GM21717 (cell line): ENCODE measurements at regions not wholly inside any gene's neighbourhood (a gene's known extent, or its start where the extent isn't known, plus 50 kb on each side); places are given as distances from the start of the nearest gene placed in this dataset.
"Not testable (repeated sequence)": the region's sequence is repeated elsewhere in the genome, so short reads cannot be mapped to it uniquely, and the experiment has no call there.

Experiments used
- ATAC-seq: cut with Tn5 transposase; IDR thresholded peaks from one replicate; pipeline ENCODE4 v1.9.1; 2021; ENCODE audit warnings: mild to moderate bottlenecking, moderate library complexity; ENCODE audit not compliant: unreplicated experiment

DNA sequence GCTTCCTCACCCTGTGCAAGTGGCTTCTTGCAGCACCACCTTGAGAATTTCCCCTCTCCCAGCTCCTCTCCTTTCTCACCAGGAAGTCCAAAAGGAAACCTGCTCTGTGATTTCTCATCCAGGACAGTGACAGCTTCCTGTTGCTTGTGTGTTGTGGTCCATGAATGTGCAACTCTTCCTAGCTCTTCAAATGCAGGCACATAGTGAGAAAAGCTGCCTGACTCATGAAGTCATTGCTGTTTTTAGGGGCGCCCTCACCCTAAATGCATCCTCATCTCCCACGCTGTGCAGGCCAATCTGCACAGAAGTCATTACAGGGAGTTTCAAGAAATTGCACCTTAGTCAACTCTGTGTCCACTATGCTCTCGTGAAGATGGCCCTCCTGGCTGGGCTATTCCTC lies 112.9 kb upstream of the IGLL5 start:
- not testable (repeated sequence) for ATAC-seq

DNA sequence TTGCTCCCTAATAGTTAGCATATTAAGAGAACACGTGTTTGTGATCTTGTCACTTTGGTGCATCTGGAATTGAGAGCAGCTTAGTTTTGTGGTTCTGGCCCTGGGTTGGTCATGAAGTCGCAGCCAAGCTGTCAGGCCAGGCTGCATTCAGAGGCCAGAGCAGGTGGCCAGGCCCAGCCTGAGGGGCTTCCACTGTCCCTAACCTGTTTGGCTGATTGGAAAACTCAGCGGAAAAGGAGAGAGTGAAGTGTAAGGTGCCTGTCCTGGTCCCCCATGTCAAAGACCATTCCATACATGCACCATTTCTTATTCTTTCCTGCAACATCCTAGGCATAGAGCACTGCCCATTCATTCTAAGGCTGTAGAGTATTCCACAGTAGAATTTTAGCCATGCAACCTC lies 111.5 kb upstream of the IGLL5 start:
- no peak for ATAC-seq

DNA sequence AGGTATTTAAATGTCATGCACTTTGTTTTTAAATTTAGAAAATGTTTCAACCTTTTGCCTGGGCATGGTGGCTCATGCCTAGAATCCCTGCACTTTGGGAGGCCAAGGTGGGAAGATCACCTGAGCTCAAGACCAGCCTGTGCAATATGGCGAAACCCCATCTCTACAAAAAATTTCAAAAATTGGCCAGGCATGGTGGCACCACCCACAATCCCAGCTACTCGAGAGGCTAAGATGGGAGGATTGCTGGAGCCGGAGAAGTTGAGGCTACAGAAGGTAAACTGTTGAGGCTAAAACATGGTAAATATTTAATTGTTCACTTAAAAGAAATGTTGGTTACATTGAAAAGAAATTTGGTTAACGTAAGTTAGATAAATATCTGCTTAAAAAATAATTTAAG lies 108.4 kb upstream of the IGLL5 start:
- ATAC-seq: no peak

DNA sequence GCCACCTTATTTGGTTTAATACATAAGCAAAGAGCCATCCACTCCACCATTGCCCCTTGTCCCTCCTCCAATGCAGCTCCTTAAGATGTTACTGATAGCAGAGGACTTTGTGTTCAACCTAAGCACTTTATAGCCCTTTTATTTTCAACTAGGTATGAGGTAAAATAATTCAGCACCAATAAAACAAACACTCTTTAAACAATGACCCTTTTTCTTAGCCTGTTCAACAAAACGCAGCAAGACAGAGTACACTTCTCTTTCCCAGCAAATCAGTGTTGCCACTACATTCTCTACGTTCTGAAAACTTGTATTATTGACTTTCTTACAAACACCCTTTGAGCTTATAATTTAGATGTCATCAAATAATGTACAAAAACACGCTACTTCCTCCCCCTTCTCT lies 104.0 kb upstream of the IGLL5 start:
- ATAC-seq: no peak

DNA sequence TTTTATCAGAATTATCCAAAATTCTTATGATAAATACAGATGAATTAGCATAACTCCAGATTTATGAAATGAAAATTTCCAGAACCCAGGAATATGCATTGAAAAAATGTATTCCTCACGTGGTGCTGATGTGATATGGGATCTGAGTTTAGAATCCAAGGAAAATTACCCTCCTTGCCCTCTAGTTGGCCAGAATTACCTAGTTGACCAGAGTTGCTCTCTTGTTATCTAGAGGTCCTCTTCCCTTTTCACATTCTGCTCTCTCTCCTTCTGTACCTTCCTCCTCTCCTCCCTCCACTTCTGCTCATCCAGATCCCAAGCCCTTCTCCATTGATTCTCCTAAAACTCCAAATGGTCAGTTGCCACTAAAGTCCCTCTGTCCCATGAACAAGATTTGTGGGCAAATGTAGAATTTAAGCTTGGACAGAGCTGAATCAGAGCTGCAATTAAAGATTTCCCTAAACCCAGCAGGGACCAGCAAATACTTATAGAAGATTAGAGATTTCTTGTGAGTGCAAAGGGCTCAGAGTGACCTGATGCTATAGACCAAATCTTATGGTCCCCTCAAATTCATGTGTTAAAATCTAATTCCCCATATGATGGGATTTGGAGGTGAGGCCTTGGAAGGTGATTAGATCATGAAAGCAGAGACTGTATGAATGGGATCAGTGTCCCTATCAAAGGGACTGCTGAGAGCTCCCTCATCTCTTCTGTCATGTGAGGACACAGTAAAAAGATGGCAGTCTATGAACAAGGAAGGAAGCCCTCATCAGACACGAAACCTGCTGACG lies 103.2 kb upstream of the IGLL5 start:
- no peak for ATAC-seq

DNA sequence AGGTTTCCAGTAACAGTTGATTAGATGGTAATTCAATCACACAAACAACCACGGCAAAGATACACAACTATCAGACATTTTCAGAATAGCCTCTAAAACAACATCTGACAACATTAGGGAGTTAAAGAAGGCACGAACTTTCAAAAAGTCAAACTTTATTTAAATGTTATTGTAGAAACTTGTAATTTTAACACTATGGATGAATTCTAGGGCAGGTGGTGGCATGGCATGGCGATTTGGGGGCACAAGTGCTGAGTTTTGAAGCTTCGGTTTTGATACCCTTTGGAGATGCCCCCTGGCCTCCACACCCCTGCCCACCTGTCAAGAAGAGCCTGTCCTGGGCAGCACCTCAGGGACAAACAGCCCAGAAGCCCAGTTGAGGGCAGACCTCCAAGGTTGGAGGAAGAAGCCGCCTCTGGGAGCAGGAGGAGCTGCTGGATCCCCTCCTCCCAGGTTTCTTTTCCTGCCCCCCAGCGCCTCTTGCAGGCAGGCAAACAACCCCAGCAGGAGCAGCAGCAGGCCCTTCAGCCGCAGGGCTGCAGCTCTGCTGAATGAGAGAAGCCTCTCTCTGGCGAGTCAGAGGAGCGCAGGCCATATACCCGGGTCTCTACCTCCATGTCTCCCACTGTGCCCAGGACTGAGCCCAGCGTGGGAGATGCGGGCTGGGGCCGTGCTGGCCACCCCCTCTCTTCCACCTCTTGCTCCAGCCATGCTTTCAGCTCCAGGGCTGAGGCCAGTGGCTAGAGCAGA lies 102.1 kb upstream of the IGLL5 start:
- no peak for ATAC-seq

DNA sequence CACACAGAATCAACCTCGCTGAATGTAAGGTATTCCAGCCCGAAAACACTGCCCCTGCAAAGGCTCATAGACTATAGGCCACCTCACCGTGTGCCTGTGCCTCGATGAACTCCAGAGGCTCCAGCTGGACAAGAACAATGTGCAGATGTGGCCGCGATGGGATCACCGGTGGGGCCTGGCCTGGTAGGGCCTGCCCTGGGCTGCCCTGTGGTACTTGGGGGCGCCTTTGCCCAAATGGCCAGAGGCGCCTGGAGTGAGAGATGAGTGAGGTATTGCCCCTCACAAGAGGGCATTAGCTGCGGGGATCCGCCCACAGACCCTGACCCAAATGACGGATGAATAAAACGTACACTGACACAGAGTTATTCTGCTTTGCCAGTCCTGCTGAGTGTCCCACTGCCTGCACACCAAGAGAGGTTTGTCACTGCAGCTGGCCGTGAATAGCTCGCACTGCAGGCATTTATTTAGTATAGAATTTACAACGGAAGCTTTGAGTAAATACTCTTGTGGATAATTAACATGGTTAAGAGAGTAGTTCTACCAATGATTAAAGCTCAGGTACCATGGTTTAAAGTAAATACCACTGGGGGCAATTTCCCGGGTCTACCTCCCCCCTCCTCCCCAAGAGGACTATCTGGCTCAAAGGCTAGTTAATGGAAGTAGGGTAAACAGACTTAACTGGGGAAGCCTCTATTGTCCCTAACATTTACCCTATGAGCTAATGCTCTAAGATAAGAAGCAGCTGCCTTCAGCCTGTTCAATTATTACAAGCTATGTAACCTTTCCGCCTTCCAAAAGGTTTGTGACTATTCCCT lies 101.1 kb upstream of the IGLL5 start:
- no peak for ATAC-seq

DNA sequence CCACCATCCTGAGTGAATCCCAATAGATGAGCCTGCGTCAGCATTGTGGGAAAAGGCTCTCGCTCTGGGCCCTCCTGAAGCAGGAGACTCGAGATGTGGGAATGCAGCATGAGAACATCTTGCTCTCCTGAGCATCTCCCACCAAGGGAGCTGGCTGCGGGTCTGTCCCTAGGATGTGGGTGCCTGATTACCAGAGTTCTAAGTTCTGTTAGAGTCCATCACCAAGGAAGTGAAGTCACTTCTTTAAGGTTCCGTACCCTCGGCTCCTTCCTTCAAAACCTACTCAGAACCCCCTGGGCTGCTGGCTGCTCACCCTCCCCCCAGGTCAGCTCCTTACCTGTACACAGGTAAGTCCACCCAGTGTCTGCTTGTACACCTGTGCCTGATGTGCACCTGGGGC lies 100.5 kb upstream of the IGLL5 start:
- no peak for ATAC-seq

DNA sequence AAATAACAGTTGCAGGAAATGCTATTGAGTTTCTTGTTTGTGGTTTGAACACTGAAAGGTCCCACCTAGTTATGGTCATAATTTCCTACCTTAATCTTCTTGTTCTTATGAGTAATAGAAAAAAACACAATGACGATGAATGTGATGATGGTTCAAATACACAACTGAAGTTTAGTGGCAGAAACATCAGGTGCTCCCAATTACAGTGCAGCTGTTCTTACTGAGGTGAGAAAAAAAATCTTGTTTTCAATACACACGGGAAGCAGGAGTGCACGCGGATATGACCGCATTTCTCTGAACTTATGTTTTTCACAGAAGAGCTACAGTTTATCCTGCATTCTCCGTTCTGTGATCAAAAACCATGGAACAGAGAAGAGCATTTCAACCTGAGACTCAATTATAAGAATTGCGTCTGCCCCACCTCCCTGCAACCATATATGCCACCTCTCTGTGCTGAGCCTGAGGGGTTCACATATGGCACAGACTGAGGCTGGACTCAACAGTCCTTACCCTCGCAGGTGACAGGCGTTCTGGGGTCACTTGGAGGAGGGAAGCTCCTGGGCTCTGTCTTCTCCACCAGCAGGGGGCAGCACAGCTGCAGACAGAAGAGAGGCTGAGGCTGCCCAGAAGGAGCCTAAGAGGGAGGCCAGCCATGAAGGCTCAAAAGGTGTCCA lies 99.7 kb upstream of the IGLL5 start:
- no peak for ATAC-seq

DNA sequence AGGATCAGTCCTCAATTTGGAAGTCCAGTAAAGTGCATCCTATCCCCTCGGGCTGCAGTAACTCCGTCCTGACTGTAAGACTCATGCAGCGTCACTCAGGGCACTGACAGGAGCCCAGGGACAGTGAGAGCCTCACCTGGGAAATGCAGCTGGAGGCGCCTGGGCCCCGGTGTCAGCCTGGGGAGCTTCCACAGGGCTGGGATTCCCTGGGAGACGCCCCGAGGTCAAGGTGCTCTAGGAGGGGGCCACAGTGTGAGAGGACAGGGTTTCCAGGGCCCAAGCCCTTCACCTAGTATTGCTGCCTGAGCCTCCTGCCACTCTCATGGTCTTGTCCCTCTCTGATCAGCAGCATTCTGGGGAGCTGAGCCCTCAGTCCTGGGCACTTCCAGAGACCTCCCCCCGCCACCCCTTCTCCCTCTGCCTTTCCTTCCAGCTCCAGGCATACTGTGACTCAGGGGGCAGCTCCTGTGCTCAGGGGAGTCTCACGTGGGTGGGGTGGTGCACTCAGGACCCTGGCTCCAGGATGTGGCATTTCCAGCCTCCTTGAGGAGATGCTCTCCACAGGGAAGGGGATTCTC lies 99.1 kb upstream of the IGLL5 start:
- ATAC-seq: no peak

DNA sequence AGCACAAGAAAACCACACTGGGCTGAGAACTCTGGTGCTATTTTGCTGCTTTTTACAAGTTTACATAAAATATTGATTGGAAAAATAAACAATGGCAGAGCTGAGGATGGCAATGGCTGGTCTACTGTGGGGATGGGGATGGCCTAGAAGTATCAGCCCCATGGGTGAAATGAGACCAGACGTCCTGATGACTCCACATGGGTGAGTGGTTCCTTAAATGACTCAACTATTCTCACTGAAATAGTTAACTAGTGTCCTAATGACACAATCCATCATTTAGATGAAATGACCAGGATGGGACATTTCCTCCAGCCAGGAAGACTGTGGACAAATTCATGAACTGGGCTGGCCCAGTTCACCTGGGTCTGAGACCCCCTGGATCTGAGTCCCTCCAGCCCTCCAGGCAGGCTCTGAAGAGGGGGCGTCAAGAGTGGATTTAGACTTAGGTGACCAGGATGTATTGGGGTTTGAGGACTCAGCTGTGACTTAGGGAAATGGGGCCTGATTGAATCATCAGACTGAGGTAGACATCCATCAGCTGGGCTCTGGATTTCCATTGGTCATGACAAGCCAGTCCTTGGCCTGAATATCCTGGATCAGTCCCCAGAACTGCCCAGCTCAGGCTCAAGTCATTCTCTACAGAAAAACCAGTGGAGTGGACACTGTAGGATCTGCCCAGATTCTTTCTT lies 98.2 kb upstream of the IGLL5 start:
- no peak for ATAC-seq

DNA sequence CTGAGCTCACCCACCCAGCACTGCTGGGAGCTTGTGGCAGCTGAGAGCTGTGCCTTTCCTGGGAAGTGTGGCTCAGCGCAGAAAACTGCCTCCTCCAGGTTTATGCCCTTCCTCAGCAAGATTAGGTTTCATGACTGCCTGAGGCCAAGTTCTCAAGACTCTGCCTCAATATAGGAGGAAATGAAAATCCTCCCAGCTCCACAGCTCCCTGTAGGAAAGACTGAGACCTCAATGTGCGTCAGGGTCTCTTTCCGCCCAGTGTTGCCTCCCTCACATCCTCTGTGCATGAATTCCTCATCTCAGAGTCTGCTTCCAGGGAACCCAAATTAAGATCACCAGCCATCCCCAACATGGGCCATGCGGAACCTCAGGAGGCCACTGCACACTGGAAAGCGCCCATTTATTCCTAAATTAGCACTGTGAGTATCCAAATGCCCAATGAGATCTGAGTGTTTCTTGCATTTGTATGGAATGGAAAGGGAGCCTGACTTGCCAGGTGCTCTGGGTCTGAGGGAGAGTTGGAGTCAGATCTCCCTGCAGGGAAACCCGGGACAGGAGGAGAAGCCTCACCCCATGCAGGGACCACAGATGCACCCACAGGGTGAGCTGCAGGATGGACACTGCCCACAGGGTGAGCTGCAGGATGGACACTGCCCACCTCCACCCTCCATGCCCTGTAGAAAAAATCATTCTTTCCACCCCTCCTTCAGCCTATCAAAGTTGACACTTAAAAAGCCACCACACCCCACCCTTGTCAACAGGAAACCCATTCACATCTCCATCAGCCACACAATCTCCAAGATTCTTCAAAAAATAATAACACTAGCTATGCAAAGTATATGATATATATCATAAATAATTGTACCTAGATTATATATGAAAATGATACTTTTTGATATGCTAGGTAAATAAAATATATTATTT lies 97.4 kb upstream of the IGLL5 start:
- no peak for ATAC-seq

DNA sequence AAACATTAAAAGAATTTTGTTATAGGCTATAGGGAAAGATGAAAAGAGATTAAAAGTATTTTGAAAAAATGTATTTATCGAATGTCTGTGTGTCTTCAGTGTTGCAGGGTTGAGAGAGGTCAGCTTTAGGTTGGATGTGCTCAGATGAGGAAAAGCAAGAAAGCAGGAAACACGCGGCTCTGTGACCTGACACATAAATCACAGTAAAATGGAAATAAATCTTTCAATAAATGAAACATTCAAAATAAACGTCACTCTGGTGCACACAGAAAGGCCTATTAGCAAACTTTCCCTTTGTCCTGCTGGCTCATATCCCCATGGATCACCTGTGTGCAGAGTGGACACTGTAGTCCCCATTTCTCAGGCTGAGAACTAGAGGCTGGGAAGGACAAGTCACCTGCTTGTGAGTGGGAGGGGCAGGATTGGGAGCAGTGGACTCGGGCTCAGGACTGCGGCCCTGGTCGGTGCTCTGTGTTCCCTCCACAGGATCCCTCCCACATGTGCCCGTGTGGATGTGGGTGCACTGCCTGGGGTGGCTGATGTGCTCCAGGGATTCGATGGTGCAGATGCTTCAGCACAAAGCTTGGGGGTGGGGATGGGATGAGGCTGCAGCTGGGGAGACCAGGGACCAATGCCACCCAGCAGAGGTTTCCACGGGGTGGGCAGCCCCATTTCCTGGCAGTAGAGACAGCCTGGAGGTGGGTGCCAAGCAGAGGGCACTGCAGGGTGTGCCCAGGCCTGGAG lies 96.0 kb upstream of the IGLL5 start:
- no peak for ATAC-seq

DNA sequence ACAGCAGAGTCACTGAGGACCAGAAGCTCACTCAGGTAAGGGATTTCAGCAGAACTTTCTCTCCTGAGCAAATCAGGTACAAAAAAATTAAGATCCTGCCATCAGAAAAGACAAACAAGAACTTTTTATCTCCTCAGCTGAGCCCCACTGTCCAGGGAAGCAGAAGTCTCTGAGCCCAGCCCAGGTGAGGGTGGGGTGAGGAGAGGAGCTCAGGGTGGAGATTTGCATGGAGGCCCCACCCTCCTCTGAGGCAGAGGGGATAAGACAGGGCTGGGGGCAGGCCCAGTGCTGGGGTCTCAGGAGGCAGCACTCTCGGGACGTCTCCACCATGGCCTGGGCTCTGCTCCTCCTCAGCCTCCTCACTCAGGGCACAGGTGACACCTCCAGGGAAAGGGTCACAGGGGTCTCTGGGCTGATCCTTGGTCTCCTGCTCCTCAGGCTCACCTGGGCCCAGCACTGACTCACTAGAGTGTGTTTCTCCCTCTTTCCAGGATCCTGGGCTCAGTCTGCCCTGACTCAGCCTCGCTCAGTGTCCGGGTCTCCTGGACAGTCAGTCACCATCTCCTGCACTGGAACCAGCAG lies 95.3 kb upstream of the IGLL5 start:
- not testable (repeated sequence) for ATAC-seq

DNA sequence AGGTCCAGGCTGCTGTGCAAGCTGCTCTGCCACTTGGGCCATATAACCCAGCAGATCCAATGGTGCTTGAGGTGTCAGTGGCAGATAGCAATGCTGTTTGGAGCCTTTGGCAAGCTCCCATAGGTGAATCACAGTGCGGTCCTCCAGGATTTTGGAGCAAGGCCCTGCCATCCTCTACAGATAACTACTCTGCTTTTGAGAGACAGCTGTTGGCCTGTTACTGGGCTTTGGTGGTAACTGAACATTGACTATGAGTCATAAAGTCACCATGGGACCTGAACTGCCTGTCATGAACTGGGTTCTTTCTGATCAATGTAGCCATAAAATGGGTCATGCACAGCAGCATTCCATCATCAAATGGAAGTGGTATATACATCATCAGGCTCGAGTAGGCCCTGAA lies 92.0 kb upstream of the IGLL5 start:
- not testable (repeated sequence) for ATAC-seq

DNA sequence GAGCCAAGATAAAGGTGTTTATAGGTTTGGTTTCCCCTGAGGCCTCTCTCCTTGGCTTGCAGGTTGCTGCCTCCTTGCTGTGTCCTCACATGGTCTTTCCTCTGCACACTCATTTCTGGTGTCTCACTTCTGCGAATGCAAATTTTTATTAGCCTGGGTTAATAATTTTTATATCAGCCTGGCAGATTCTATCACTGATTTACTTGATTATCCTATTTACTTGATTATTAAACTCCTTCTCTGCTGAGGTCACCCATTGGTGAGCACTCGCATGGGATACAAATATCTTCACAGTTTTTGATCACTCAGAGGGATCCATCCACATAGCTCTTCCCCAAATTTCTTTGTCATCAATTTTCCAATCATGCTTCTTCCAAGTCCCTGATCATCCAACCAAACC lies 90.9 kb upstream of the IGLL5 start:
- no peak for ATAC-seq

DNA sequence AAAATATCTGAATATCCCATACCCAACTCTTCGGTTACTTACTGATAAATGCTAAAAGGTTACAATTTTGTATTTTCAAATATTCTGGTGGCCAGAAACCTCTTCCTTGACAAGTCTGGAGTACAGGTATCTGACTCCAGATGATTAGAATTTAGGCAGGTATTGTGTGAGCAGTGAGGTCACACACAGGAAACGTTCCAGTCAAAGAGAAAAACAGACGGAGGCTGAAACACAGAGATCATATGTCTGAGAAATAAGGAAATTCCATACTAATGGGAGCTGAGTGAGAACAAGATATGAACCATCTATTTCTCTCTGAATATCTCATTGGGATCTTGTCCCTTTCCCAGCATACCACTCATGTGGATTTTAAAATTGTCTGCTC lies 89.4 kb upstream of the IGLL5 start:
- no peak for ATAC-seq

DNA sequence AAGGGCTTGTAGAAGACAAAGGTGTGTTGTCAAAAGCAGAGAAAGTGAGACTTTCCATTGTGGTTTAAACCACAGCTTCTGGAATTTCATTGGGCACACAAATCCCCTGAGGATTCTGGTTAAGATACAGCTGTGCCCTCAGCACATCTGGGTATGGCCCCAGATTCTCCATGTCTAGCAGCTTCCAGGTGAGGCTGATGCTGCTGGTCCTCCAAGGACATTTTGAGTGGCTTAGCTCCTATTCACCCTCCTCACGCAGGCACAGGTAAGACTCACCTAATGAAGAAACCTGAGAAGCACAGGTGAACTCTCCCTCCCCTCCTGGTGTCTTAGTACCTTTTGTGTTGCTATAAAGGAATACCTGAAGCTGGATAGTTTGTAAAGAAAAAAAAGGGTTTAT lies 88.9 kb upstream of the IGLL5 start:
- ATAC-seq: no peak
